AG04450 (cell line): ENCODE measurements at regions not wholly inside any gene's neighbourhood (a gene's known extent, or its start where the extent isn't known, plus 50 kb on each side); places are given as distances from the start of the nearest gene placed in this dataset.

Experiments
- CTCF ChIA-PET: fragments of 300-600, 350-600 bp; formaldehyde crosslinking; extraction: SDS; loops from one replicate; lab custom pipeline; 2022; ENCODE audit warnings: antibody characterized with exemption, inconsistent platforms; lab: Charles Lee
- POLR2A ChIA-PET: fragments of 350-600 bp; formaldehyde crosslinking; extraction: SDS; loops from one replicate; lab custom pipeline; 2021; ENCODE audit warnings: antibody characterized with exemption, inconsistent platforms; lab: Yijun Ruan, JAX
- DNase-seq: peaks from one replicate; pipeline ENCODE4 v3.0.0-alpha.2; 2011; ENCODE audit warnings: low read depth, low spot score
- H3K27ac ChIP-seq: one replicate; pipeline ENCODE4 v1.5.1; 2012; ENCODE audit warnings: low read depth, low read length, control low read depth
- H3K27me3 ChIP-seq: one replicate; pipeline ENCODE4 v1.6.0; 2012; ENCODE audit warnings: low read length; ENCODE audit not compliant: control insufficient read depth, insufficient read depth
- H3K4me3 ChIP-seq: 2 replicates; pipeline ENCODE4 v1.5.1; 2011; ENCODE audit warnings: mild to moderate bottlenecking, low read depth, low read length, control low read depth
- H3K9me3 ChIP-seq: 2 replicates; pipeline ENCODE4 v1.5.1; 2012; ENCODE audit warnings: low read length; ENCODE audit not compliant: control insufficient read depth, insufficient read depth
- CTCF ChIP-seq: IDR thresholded peaks from 2 replicates; pipeline ENCODE4 v1.5.1; 2011; ENCODE audit warnings: low read depth, low read length, control low read depth, inconsistent platforms

- no peaks in the 10 kb centered on the region for H3K27me3 ChIP-seq
- H3K9me3 ChIP-seq, result no peaks in the 10 kb centered on the region
- TF ChIP-seq CTCF, result no peak
- DNase-seq, result no peak
- H3K4me3 ChIP-seq, result no peak overlapping the region
- no peak overlapping the region for H3K27ac ChIP-seq
- ChIA-PET POLR2A (no interaction called here), CTCF (no interaction called here)
These were observed 342.5 kb downstream of the PTEN start for GRCh38 chr10:88205842-88206446.

GRCh38 chr10:88207121-88207546, 343.7 kb downstream of the PTEN start:
- Histone ChIP-seq H3K4me3 (no peak overlapping the region), H3K9me3 (no peaks in the 10 kb centered on the region), H3K27me3 (no peaks in the 10 kb centered on the region), H3K27ac (no peak overlapping the region)
- ChIA-PET CTCF (no interaction called here), POLR2A (no interaction called here)
- TF ChIP-seq CTCF, result no peak
- DNase-seq, result no peak

- no peak for TF ChIP-seq CTCF
- no peaks in the 10 kb centered on the region for H3K27me3 ChIP-seq
- no peak overlapping the region for H3K27ac ChIP-seq
- no peaks in the 10 kb centered on the region for H3K9me3 ChIP-seq
- ChIA-PET POLR2A (no interaction called here), CTCF (no interaction called here)
- no peak overlapping the region for H3K4me3 ChIP-seq
- no peak for DNase-seq
These were observed 345.8 kb downstream of the PTEN start for GRCh38 chr10:88209231-88209630.

- ChIA-PET POLR2A (no interaction called here), CTCF (no interaction called here)
- H3K27me3 ChIP-seq, result no peaks in the 10 kb centered on the region
- no peak overlapping the region for H3K4me3 ChIP-seq
- no peaks in the 10 kb centered on the region for H3K9me3 ChIP-seq
- H3K27ac ChIP-seq, result no peak overlapping the region
- DNase-seq, result no peak
- no peak for TF ChIP-seq CTCF
These were observed 346.6 kb downstream of the PTEN start for GRCh38 chr10:88209837-88210561.

GRCh38 chr10:88211230-88211629, 347.8 kb downstream of the PTEN start:
- DNase-seq, result no peak
- POLR2A ChIA-PET, result no interaction called here
- no peaks in the 10 kb centered on the region for H3K9me3 ChIP-seq
- no peaks in the 10 kb centered on the region for H3K27me3 ChIP-seq
- no peak overlapping the region for H3K4me3 ChIP-seq
- CTCF ChIA-PET, result no interaction called here
- no peak overlapping the region for H3K27ac ChIP-seq
- no peak for TF ChIP-seq CTCF
